Effector memory CD4-positive, alpha-beta T cell (primary cell): ENCODE measurements at regions not wholly inside any gene's neighbourhood (a gene's known extent, or its start where the extent isn't known, plus 50 kb on each side); places are given as distances from the start of the nearest gene placed in this dataset.
"Not testable (repeated sequence)": the region's sequence is repeated elsewhere in the genome, so short reads cannot be mapped to it uniquely, and the experiment has no call there.

Source experiments
- DNase-seq, 3 donors: peaks; one replicate each; pipeline ENCODE4 v3.0.0-alpha.2; 2020
- H3K27ac ChIP-seq: 2 replicates; pipeline ENCODE4 v1.7.0; 2013; ENCODE audit warnings: mild to moderate bottlenecking, low read length, moderate library complexity; ENCODE audit not compliant: insufficient read depth, poor library complexity, severe bottlenecking
- H3K27me3 ChIP-seq: replicated peaks from 2 replicates; pipeline ENCODE4 v1.7.0; 2013; ENCODE audit warnings: mild to moderate bottlenecking, low read length; ENCODE audit not compliant: insufficient read depth, control insufficient read depth, poor library complexity, severe bottlenecking
- H3K36me3 ChIP-seq: 2 replicates; pipeline ENCODE4 v1.7.0; 2013; ENCODE audit warnings: mild to moderate bottlenecking, low read length, moderate library complexity; ENCODE audit not compliant: control insufficient read depth, insufficient read depth
- H3K4me1 ChIP-seq: 2 replicates; pipeline ENCODE4 v1.7.0; 2013; ENCODE audit warnings: low read length, mild to moderate bottlenecking; ENCODE audit not compliant: control insufficient read depth, insufficient read depth, poor library complexity, severe bottlenecking
- H3K4me3 ChIP-seq: 2 replicates; pipeline ENCODE4 v1.7.0; 2013; ENCODE audit warnings: low read length, low read depth, mild to moderate bottlenecking; ENCODE audit not compliant: insufficient read depth, poor library complexity, severe bottlenecking
- H3K9me3 ChIP-seq: 2 replicates; pipeline ENCODE4 v1.7.0; 2013; ENCODE audit warnings: mild to moderate bottlenecking, low read length, moderate library complexity; ENCODE audit not compliant: control insufficient read depth

DNA sequence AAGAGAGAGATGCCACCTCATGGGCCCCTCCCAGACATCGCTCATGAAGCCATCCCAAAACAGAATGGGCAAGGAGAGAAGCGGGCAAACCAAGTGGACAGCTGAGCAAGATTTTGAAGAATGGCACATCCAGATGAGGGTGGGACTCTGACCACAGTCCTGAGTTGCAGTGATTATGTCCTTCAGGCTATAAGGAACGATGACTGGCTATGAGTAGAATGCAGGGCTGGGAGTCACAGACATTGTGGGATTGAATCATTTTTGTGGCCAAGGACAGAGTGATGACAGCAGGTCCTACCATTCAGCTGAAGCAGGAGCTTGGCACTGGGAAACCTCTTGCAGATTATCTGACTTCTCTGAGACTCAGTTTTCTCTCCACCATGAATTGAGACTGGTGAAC lies 245.7 kb upstream of the SLC30A5 start:
- no peaks in the 10 kb centered on the region for H3K36me3 ChIP-seq
- no peaks in the 10 kb centered on the region for H3K27me3 ChIP-seq
- DNase-seq: no peak
- H3K27ac ChIP-seq: no peak overlapping the region
- no peak overlapping the region for H3K4me3 ChIP-seq
- no peaks in the 10 kb centered on the region for H3K4me1 ChIP-seq
- H3K9me3 ChIP-seq: no peaks in the 10 kb centered on the region

DNA sequence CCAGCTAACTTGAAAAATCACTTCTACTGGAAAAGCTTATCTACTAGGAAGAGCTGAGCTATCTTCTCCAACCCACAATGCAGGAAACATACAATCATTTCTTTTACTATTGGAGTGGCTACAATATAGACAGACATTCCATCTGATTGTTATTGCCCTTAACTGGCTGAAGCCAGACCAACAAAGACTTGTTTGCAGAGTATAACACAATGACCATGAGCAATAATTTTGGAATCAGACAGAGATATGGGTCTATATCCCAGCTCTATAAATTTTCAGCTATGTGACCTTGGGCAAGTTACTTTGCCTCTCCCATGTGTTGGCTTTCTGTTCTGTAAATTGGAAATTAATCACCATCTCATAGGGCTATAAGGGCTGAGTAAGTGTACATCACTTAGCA lies 244.7 kb upstream of the SLC30A5 start:
- no peak overlapping the region for H3K4me3 ChIP-seq
- H3K9me3 ChIP-seq: no peaks in the 10 kb centered on the region
- no peaks in the 10 kb centered on the region for H3K4me1 ChIP-seq
- H3K27me3 ChIP-seq: no peaks in the 10 kb centered on the region
- no peaks in the 10 kb centered on the region for H3K36me3 ChIP-seq
- H3K27ac ChIP-seq: no peak overlapping the region
- DNase-seq: no peak

DNA sequence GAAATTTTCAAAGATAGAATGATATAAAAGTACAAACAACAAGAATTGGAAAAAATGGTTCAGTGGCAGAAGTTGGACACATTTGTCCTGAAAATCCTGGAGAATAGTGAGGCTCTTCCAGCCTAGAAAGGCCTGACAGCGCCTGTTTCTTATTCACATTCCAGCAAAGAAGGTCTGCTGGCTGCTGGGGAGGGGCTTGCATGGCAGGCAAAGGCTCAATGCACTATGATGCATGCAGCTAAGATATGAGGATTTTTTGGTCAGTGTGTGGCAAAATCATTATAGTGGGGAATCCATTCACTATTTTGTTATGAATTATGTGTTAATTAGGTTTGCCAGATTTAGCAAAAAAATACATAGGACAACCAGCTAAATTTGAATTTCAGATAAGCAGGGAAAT lies 243.9 kb upstream of the SLC30A5 start:
- no peaks in the 10 kb centered on the region for H3K4me1 ChIP-seq
- no peak for DNase-seq
- H3K27me3 ChIP-seq: no peaks in the 10 kb centered on the region
- no peak overlapping the region for H3K4me3 ChIP-seq
- H3K36me3 ChIP-seq: no peaks in the 10 kb centered on the region
- no peaks in the 10 kb centered on the region for H3K9me3 ChIP-seq
- H3K27ac ChIP-seq: no peak overlapping the region

DNA sequence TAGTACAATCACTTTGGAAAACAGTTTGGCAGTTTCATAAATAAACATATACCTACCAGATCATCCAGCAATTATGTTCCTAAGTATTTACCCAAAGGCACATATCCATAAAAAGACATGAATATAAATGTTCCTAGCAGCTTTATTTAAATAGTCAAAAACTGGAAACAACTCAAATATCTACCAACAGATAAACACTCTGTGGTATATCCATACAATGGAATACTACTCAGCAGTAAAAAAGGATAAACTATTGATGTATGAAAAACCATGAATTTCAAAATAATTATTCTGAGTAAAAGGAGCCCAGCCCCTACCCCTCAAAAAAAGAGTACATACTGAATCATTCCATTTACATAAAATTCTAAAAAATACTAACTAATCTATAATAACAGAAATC lies 232.7 kb upstream of the SLC30A5 start:
- no peak overlapping the region for H3K4me3 ChIP-seq

DNA sequence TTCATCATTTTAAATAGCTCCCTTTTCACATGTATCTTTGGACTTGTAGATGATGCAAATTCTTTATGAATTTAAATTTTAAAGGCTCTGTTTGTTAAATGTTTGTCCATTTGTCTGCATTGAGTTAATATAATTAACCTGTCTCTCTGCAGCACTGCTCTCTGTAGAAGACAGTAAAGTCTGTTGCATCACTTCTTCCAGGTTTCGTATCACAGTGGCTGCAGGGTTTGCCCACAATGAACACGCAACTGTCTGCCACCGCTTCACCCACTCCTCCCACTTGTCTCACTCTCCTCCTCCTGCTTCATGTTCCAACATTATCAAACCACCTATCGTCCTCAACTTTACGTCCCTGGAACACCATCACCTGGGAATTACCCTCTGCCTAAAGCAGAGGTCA lies 231.3 kb upstream of the SLC30A5 start:
- no peaks in the 10 kb centered on the region for H3K27me3 ChIP-seq
- H3K36me3 ChIP-seq: no peaks in the 10 kb centered on the region
- no peaks in the 10 kb centered on the region for H3K9me3 ChIP-seq
- no peaks in the 10 kb centered on the region for H3K4me1 ChIP-seq
- DNase-seq: no peak
- H3K4me3 ChIP-seq: no peak overlapping the region
- no peak overlapping the region for H3K27ac ChIP-seq

More for the DNA sequence above, 232.7 kb upstream of the SLC30A5 start:
- H3K36me3 ChIP-seq: no peaks in the 10 kb centered on the region
- H3K27ac ChIP-seq: no peak overlapping the region
- no peaks in the 10 kb centered on the region for H3K9me3 ChIP-seq
- H3K27me3 ChIP-seq: no peaks in the 10 kb centered on the region
- no peak for DNase-seq
- no peaks in the 10 kb centered on the region for H3K4me1 ChIP-seq

DNA sequence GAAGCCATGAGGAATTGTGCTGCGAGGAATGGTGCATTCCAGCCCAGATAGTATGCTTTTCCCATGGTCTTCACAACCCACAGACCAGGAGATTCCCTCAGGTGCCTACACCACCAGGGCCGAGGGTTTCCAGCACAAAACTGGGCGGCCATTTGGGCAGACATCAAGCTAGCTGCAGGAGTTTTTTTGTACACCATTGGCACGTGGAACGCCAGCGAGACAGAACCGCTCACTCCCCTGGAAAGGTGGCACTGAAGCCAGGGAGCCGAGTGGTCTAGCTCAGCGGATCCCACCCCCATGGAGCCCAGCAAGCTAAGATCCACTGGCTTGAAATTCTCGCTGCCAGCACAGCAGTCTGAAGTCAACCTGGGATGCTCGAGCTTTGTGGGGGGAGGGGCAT lies 228.6 kb upstream of the SLC30A5 start:
- not testable (repeated sequence) for H3K9me3 ChIP-seq, DNase-seq, H3K4me3 ChIP-seq, H3K27me3 ChIP-seq, H3K4me1 ChIP-seq, H3K27ac ChIP-seq, H3K36me3 ChIP-seq

DNA sequence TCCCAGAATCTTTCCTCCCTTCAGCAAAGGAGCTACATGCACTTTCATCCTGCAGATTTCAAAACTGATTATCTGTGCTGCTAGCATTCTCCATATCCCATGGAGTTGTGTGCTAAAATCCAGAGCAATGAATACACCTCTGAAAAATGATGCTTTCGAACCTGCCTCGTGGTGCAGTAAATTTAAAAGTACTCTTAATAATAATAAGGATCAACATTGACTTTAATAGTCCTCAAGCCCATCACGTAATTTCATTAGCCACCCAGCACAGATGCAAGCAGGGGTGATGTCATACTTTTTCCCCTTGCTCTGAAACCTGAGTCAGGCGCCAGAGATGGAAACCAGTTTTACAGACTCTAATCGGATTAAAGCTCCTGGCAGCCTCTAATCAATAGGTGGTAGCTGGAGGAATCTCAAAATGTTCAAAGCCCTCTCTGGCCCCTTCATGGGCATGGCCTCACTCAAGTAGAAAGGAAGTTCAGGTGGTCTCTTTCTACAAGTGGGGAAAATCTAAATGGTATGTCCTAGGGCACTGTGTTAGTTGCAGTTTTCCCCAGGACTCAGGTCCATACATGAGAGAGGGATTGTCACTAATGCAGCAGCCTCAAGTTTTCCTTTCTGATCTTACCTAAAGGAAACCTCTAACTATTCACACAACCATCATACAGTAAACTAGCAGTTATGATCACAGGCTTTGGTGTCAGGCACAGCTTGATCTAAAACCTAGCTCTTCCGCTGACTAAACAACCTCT lies 221.6 kb upstream of the SLC30A5 start:
- H3K27ac ChIP-seq: no peak overlapping the region
- DNase-seq: no peak
- H3K27me3 ChIP-seq: no peaks in the 10 kb centered on the region
- no peaks in the 10 kb centered on the region for H3K4me1 ChIP-seq
- H3K36me3 ChIP-seq: no peaks in the 10 kb centered on the region
- H3K9me3 ChIP-seq: no peaks in the 10 kb centered on the region
- H3K4me3 ChIP-seq: no peak overlapping the region

DNA sequence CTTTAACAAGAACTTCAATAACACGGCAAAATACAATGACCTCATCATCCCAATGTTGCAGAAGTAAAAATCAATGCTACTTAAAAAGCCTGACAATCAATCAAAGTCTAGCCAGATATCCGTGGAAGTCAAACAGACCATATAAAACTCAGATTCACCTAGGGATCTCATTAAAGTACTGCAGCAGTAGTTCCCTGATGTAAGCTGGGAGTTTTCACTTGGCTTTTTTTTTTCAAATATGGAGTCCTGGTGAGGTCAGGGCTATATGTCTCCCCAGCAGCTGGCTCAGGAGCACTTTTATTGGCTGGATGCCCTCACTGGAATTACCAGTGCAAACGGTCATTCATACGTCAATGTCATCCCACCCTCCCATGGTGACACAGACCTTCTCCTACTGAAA lies 220.6 kb upstream of the SLC30A5 start:
- H3K27ac ChIP-seq: no peak overlapping the region
- H3K36me3 ChIP-seq: no peaks in the 10 kb centered on the region
- H3K4me3 ChIP-seq: no peak overlapping the region
- no peak for DNase-seq
- no peaks in the 10 kb centered on the region for H3K27me3 ChIP-seq
- no peaks in the 10 kb centered on the region for H3K4me1 ChIP-seq
- no peaks in the 10 kb centered on the region for H3K9me3 ChIP-seq

DNA sequence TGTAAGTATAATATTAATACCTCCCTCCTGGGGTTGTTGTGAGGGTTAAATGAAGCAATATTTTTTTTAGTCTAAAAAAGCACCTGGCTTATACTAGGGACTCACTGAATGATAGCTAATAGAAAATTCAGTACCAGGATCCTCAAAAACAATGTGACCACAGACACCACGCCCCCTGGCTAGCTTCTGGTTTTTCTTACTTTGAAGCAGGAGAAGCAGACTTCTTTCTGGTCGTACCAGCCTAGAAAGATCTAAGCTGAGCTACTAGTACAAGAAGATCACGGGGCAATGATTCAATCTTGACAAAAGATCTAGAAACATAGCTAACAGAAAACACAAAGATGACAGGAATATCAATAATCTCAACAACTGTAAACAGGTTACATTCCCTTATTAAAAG lies 218.5 kb upstream of the SLC30A5 start:
- no peak overlapping the region for H3K4me3 ChIP-seq
- no peaks in the 10 kb centered on the region for H3K9me3 ChIP-seq
- no peaks in the 10 kb centered on the region for H3K27me3 ChIP-seq
- H3K27ac ChIP-seq: no peak overlapping the region
- no peak for DNase-seq
- H3K4me1 ChIP-seq: no peaks in the 10 kb centered on the region
- no peaks in the 10 kb centered on the region for H3K36me3 ChIP-seq

DNA sequence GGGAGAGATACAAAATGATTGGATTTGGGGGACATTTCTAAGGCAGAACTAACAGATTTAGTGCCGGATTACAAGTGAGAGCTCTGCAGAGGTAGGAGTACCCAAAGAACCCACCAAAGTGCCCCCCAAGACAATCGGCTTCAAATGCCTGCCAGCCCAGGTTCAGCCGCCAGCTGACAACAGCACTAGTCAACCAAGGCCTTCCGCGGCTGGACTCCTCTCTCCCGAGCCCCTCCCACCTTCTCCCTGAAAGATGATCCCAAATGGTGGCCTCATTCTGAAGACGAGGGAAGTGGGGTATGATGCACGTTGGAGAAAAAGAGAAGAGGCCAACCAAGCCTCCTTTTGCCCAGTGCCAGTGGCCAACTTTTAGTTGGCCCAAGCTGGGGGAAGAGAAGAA lies 210.4 kb upstream of the SLC30A5 start:
- Histone ChIP-seq H3K4me1 (peaks cover 4% of the 10 kb centered on the region), H3K9me3 (no peaks in the 10 kb centered on the region), H3K27ac (no peak overlapping the region), H3K27me3 (no peaks in the 10 kb centered on the region), H3K36me3 (no peaks in the 10 kb centered on the region), H3K4me3 (no peak overlapping the region)
- no peak for DNase-seq
